HG03565 (cell line): ENCODE measurements at regions not wholly inside any gene's neighbourhood (a gene's known extent, or its start where the extent isn't known, plus 50 kb on each side); places are given as distances from the start of the nearest gene placed in this dataset.

ENCODE experiments used
- ATAC-seq: cut with Tn5 transposase; IDR thresholded peaks from one replicate; pipeline ENCODE4 v1.9.1; 2021; ENCODE audit warnings: mild to moderate bottlenecking, moderate library complexity; ENCODE audit not compliant: unreplicated experiment

- ATAC-seq: no peak
Observed at GRCh38 chr6:47118611-47119010, 76.5 kb upstream of the ADGRF1 start.

- no peak for ATAC-seq
Observed at GRCh38 chr6:47117314-47117713, 75.2 kb upstream of the ADGRF1 start.

- no peak for ATAC-seq
Observed at GRCh38 chr6:47116606-47117005, 74.5 kb upstream of the ADGRF1 start.

- ATAC-seq: no peak
Observed at GRCh38 chr6:47116086-47116485, 74.0 kb upstream of the ADGRF1 start.

- no peak for ATAC-seq
Observed at GRCh38 chr6:47114460-47114859, 72.3 kb upstream of the ADGRF1 start.

- ATAC-seq: no peak
Observed at GRCh38 chr6:47112317-47112716, 70.2 kb upstream of the ADGRF1 start.

GRCh38 chr6:47111685-47112084 is 69.6 kb upstream of the ADGRF1 start:
- ATAC-seq: no peak

- ATAC-seq: no peak
Observed at GRCh38 chr6:47109281-47109680, 67.1 kb upstream of the ADGRF1 start.

GRCh38 chr6:47106721-47107197 is 64.6 kb upstream of the ADGRF1 start:
- no peak for ATAC-seq

- ATAC-seq: no peak
Observed at GRCh38 chr6:47106216-47106615, 64.1 kb upstream of the ADGRF1 start.

- ATAC-seq: no peak
Observed at GRCh38 chr6:47105469-47106178, 63.5 kb upstream of the ADGRF1 start.

- ATAC-seq: no peak
Observed at GRCh38 chr6:47103931-47104330, 61.8 kb upstream of the ADGRF1 start.

GRCh38 chr6:47102331-47102730 is 60.2 kb upstream of the ADGRF1 start:
- ATAC-seq: no peak

GRCh38 chr6:47098570-47098993 is 56.5 kb upstream of the ADGRF1 start:
- no peak for ATAC-seq

GRCh38 chr6:47097092-47097945 is 55.2 kb upstream of the ADGRF1 start:
- peak; percentile 91 for ATAC-seq

- no peak for ATAC-seq
Observed at GRCh38 chr6:47096211-47096895, 54.2 kb upstream of the ADGRF1 start.

- ATAC-seq: no peak
Observed at GRCh38 chr6:47094241-47094925, 52.3 kb upstream of the ADGRF1 start.

GRCh38 chr6:47093169-47093568 is 51.0 kb upstream of the ADGRF1 start:
- ATAC-seq: no peak

- no peak for ATAC-seq
Observed at GRCh38 chr6:47091886-47092668, 49.9 kb upstream of the ADGRF1 start.
